ENCODE measurements at regions not wholly inside any gene's neighbourhood (a gene's known extent, or its start where the extent isn't known, plus 50 kb on each side); places are given as distances from the start of the nearest gene placed in this dataset.

GRCh38 chr18:35910327-35910726 is 62.2 kb upstream of the RMP24 start:
- Histone ChIP-seq H3K27me3 (ENCODE audit: control insufficient read depth in 2 of 2, insufficient read depth in 2 of 2, low read length in 2 of 2) (peaks cover 12 to 13% of the 10 kb centered on the region in 2 experiments), H3K79me2 (ENCODE audit: control insufficient read depth, insufficient read depth, low read length) (no peaks in the 10 kb centered on the region), H3K36me3 (ENCODE audit: control insufficient read depth in 2 of 2, extremely low read depth in 1 of 2, insufficient read depth in 2 of 2, low read length in 2 of 2) (no peaks in the 10 kb centered on the region), H2AFZ (ENCODE audit: low read depth, low read length) (no peak overlapping the region), H3K9ac (replicated peaks; ENCODE audit: extremely low read depth, insufficient read depth, low read length) (no peak overlapping the region), H3K9me3 (replicated peaks; ENCODE audit: control insufficient read depth, insufficient read depth, low read length) (no peaks in the 10 kb centered on the region), H3K4me2 (ENCODE audit: insufficient read depth, low read length) (no peak overlapping the region), H3K9me1 (replicated peaks; ENCODE audit: control insufficient read depth, extremely low read depth, insufficient read depth, low read length) (no peaks in the 10 kb centered on the region), H4K20me1 (replicated peaks; ENCODE audit: control insufficient read depth, extremely low read depth, insufficient read depth, low read length) (no peaks in the 10 kb centered on the region), H3K27ac (ENCODE audit: insufficient read depth, low read depth, low read length) (no peak overlapping the region), H3K4me1 (ENCODE audit: control insufficient read depth, extremely low read depth, insufficient read depth, low read length) (no peaks in the 10 kb centered on the region), H3K4me3 (replicated peaks in 1 of 3; ENCODE audit: insufficient read depth in 1 of 3, low read depth in 1 of 3, low read length in 3 of 3) (no peak overlapping the region)
- DNase-seq (ENCODE audit: low read depth, low spot score) = no peak
- no TSS peak for BruUV-seq (replicated peaks)
- POLR2A ChIA-PET = interaction anchor here (0.6 kb wide), 1 partner anchor 507 kb away, joined by 4 read pairs; no protein-coding TSS in a partner anchor
- TF ChIP-seq FOS (IDR thresholded peaks at IDR 0.05; ENCODE audit: borderline replicate concordance, insufficient read depth, low read length) (no peak), JUN (IDR thresholded peaks at IDR 0.05; ENCODE audit: borderline replicate concordance, insufficient read depth, insufficient read length, low read depth) (no peak), CTCF (IDR thresholded peaks at IDR 0.05; ENCODE audit: extremely low read depth in 1 of 2, insufficient read depth in 1 of 2, low read depth in 1 of 2, low read length in 2 of 2) (no peak), MAX (IDR thresholded peaks at IDR 0.05; ENCODE audit: insufficient read depth, insufficient read length) (no peak), EZH2 (IDR thresholded peaks at IDR 0.05; ENCODE audit: borderline replicate concordance, low read depth, low read length, severe bottlenecking) (no peak), POLR2A (IDR thresholded peaks at IDR 0.05; ENCODE audit: low read depth, low read length) (no peak), POLR2AphosphoS5 (IDR thresholded peaks at IDR 0.05; ENCODE audit: insufficient read depth, low read depth, low read length) (no peak), GATA2 (IDR thresholded peaks at IDR 0.05; ENCODE audit: insufficient read depth, insufficient read length, low read depth, low read length) (no peak)
- no peak for FAIRE-seq
- intact Hi-C loops (cut with micrococcal nuclease) = no loop called here
- dilution Hi-C loops (cut with MboI; ENCODE audit: extremely low pct_ligation_motif_present, low sequenced_read_pairs) = no loop called here
- CTCF ChIA-PET = no interaction called here

Measured in endothelial cell of umbilical vein (primary cell).